GM18867 (cell line): ENCODE measurements at regions not wholly inside any gene's neighbourhood (a gene's known extent, or its start where the extent isn't known, plus 50 kb on each side); places are given as distances from the start of the nearest gene placed in this dataset.

Experiments used
- ATAC-seq: cut with Tn5 transposase; IDR thresholded peaks from one replicate; pipeline ENCODE4 v1.9.1; 2021; ENCODE audit warnings: mild to moderate bottlenecking, moderate library complexity; ENCODE audit not compliant: unreplicated experiment

DNA sequence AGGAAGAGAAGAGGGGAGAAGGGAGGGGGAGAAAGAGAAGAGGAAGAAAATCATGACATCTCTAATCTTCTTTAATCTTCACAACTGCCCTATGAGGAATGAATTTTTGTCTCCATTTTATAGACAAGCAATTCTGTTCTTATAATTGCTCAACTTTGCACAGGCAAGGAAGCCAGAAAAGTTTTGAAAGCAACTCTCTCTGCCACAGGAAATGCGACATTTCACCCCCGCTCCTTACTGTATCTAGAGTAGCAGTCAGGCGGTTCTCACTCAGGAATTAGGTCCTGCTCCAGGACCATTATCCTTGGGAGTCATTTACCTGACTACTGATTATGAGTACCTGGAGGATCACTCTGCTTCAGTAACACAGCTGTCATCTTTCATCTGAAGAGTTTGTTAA lies 69.2 kb upstream of the FAM9A start:
- ATAC-seq, result no peak

DNA sequence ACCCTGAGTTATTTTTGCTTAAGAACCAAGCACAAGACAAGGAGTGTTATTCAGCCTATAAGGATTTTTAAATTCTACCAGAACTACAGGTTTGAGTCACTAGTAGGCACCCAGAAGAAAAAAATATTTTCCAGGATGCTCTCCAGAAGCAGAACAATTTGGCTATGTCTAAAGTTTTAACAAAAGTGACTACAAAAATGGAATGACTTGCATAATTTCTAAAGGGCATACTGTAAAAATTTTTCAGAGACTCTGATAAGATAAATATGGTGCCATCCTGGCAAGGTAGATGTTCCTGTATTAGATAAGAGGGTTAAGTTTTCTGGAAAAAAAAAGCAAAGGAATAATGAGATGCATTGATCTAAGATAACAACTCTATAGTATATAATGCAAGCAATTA lies 68.6 kb upstream of the FAM9A start:
- ATAC-seq, result no peak

DNA sequence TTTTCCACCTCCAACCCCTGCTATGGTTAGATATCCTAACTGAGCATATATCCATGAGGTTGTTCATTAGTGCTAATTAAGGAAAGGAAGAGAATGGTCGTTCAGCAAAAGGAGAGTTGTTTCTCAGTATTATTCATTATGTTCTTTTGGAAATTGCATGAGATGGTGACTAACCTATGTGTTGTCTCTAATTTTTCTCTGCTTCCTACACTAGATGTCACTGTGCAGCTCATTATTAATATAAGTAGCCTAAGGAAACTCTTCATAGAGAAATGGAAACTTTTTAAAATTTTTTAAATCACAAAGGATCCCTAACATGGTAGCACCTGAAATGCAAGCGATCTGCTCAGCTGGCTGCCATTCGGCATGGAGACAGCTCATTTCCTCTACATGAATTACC lies 67.7 kb upstream of the FAM9A start:
- ATAC-seq, result no peak

DNA sequence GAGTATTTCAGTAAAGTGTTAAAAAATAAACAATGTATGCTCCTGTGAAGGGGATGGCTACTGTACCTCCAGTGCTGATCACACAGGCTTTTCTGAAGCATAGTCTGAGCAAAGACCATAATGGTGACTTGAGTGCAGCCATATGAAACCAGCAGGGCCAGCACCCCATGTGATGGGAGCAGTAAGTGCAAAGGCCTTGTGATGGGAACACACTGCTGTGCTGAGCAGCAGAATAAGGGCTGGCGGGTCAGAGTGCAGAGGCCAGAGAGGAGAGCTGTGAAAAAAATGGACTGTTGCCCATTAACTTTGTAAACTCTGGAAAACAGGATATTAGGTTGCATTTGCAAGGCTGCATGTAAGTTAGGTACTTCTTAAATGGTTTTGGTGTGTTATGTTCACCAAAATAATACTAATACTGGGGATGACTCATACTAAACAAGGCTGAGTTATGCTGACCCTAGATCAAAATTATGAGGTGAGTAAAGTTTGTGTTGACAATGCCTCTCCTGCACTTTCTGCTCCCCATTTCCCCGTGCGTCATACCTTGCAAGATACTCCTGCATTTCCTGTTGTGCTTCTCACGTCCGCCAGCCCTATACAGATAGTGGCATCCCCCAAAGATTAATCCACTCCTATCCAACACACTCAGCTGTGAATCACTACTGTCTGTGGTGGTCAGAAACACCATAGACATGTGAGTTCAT lies 67.0 kb upstream of the FAM9A start:
- ATAC-seq, result no peak

DNA sequence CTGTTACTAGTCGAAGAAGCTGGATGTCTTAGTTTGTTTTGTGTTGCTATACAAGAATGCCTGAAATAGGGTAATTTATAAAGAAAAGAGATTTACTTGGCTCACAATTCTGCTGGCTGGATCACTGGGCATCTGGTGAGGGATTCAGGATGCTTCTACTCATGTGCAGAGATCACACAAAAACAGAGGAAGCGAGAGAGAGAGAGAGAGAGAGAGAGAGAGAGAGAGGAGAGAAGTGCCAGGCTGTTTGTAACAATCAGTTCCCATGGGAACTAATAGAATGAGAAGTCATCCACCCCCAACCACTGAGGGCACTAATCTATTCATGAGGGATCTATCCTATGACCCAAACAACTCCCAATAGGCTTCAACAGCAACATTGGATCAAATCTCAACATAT lies 66.2 kb upstream of the FAM9A start:
- ATAC-seq, result no peak

DNA sequence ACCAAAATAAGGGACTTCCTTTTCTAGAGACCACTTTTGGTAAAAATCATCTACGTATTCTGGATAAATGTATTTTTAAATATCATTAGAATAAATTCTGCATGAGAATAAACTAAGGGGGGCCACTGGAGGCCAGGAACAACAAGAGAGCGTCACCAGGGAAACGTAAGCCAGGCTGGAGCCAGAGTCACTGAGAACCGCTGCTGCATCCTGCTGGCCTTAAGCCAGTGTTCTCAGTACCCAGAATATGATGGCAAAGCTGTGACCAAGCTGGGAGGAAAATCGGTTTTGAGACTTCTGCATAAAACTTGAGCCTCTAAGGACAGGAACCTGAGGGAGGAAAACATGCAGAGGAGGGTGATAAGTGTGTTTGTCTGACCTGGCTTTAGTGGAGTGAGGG lies 63.0 kb upstream of the FAM9A start:
- no peak for ATAC-seq

DNA sequence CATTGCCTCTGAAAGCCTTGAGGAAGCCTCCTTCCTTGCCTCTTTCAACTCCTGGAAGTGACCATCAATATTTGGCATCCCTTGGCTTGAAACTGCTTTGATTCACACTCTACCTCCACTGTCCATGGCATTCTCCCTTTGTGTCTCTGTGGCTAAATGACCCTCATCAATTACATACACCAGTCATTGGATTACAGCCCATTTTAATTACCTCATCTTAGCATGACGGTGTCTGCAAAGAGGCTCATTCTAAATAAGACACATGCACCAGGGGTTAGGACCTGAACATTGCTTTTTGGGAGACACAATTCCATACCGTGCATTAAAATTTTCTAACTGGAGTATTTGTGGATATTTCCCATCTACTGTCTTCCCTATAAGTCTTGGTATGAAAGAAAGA lies 60.7 kb upstream of the FAM9A start:
- ATAC-seq, result no peak

DNA sequence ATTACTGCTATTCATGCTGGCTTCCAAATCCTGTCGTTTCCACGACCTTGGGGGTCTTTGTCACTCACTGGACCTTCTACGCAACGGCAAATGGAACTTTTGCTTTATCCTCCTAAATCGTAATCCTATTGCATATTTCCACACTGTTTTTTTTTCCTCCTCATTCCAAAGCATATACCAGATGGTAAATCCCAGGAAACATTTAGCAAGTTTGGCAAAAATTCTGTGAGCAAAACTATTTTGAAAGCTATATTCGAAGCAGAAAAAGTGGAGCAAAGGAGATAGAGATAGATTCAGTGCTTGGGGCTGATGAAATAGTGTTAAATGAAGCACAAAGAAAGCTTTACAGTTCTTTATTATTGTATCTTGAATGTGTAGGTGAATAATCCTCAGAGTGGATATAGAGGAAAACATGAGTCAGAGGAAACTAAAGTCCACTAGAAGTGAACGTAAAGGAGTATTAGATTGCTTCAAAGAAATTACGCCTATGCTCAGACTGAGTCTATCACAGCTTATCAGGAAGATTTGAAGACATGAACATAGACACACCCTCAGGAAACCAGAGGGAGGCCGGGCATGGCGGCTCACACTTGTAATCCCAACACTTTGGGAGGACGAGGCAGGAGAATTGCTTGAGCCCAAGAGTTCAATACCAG lies 50.2 kb upstream of the FAM9A start:
- ATAC-seq, result no peak
